ENCODE measurements at regions not wholly inside any gene's neighbourhood (a gene's known extent, or its start where the extent isn't known, plus 50 kb on each side); places are given as distances from the start of the nearest gene placed in this dataset.

DNA sequence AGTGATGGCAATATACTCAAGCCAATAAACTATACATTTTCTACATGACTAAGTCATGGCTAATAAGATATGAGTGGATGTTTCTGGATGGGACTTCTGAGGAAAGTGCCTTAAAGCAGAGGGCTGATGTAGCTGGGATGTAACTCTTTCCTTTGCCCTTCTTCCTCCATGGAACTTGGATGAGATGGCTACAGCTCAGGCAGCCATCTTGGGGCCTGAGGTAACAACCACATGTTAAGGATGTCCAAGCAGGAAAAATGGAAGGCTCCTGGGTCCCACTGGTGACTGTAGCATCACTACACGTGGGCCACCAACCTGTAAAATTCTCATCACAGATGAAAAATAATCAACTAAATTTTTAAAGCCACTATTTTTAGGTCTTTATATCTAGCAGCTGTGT is 54.4 kb upstream of the GRIP1 start:
- no peak overlapping the region for H3K9ac ChIP-seq (ENCODE audit: low read length)
- no peaks in the 10 kb centered on the region for H3K79me2 ChIP-seq (replicated peaks; ENCODE audit: insufficient read depth, low read length)
- H3K27ac ChIP-seq (ENCODE audit: low read length) = peak overlapping the region; percentile 70
- H3K9me2 ChIP-seq (ENCODE audit: insufficient read depth, low read length) = no peaks in the 10 kb centered on the region
- H2AFZ ChIP-seq (ENCODE audit: low read depth, low read length) = no peak overlapping the region
- H4K20me1 ChIP-seq (ENCODE audit: insufficient read depth) = no peaks in the 10 kb centered on the region
- TF ChIP-seq EZH2 (IDR thresholded peaks at IDR 0.05; ENCODE audit: borderline replicate concordance, insufficient read depth, low read length, poor library complexity, severe bottlenecking) (no peak), POLR2AphosphoS5 (IDR thresholded peaks at IDR 0.05) (no peak), RAD21 (conservative IDR thresholded peaks at IDR 0.05) (no peak), REST (IDR thresholded peaks at IDR 0.05; ENCODE audit: borderline replicate concordance) (no peak), EP300 (conservative IDR thresholded peaks at IDR 0.05; ENCODE audit: poor library complexity, severe bottlenecking) (no peak), MXI1 (conservative IDR thresholded peaks at IDR 0.05; ENCODE audit: poor library complexity, severe bottlenecking) (no peak), TAF1 (IDR thresholded peaks at IDR 0.05; ENCODE audit: low read depth) (no peak), SMC3 (conservative IDR thresholded peaks at IDR 0.05; ENCODE audit: poor library complexity) (no peak)
- TF ChIP-seq, protein P1, sequence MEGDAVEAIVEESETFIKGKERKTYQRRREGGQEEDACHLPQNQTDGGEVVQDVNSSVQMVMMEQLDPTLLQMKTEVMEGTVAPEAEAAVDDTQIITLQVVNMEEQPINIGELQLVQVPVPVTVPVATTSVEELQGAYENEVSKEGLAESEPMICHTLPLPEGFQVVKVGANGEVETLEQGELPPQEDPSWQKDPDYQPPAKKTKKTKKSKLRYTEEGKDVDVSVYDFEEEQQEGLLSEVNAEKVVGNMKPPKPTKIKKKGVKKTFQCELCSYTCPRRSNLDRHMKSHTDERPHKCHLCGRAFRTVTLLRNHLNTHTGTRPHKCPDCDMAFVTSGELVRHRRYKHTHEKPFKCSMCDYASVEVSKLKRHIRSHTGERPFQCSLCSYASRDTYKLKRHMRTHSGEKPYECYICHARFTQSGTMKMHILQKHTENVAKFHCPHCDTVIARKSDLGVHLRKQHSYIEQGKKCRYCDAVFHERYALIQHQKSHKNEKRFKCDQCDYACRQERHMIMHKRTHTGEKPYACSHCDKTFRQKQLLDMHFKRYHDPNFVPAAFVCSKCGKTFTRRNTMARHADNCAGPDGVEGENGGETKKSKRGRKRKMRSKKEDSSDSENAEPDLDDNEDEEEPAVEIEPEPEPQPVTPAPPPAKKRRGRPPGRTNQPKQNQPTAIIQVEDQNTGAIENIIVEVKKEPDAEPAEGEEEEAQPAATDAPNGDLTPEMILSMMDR (IDR thresholded peaks at IDR 0.05; ENCODE audit: poor library complexity, severe bottlenecking) = no peak
- no peaks in the 10 kb centered on the region for H3K9me3 ChIP-seq (ENCODE audit: low read length)
- no peaks in the 10 kb centered on the region for H3K27me3 ChIP-seq (ENCODE audit: insufficient read depth, low read depth, low read length)
- no peaks in the 10 kb centered on the region for H3K36me3 ChIP-seq (ENCODE audit: insufficient read depth, low read length)
- H3F3A ChIP-seq (ENCODE audit: insufficient read depth, low read length, poor library complexity, severe bottlenecking) = no peaks in the 10 kb centered on the region
- H3K4me3 ChIP-seq (ENCODE audit: low read length) = peak overlapping the region; percentile 50
- H3K4me2 ChIP-seq (ENCODE audit: low read length) = no peak overlapping the region

DNA sequence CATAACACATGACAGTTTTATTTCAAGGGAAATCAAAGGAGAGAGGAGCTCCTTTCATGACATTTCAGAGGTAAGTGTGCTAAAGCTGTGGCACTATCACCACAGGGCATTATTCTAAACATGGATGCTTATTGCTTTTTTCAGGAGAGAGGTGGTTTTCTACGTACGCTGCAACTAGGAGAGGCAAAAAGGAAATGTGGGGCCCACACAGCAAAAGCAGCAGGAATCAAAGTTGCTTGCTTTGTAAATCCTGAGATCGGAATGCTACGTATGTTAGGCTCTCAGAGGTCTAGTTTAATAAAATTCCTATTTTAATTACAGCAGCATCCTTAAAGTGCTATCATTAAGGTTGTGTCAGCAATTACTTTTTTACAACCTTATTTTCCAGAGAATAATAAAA is 55.0 kb upstream of the GRIP1 start:
- H3K27ac ChIP-seq (ENCODE audit: low read length) = peak overlapping the region; percentile 70
- no peaks in the 10 kb centered on the region for H3K9me3 ChIP-seq (ENCODE audit: low read length)
- no peaks in the 10 kb centered on the region for H3F3A ChIP-seq (ENCODE audit: insufficient read depth, low read length, poor library complexity, severe bottlenecking)
- H3K9ac ChIP-seq (ENCODE audit: low read length) = peak overlapping the region; percentile 33
- peak overlapping the region; percentile 27 for H3K4me2 ChIP-seq (ENCODE audit: low read length)
- H4K20me1 ChIP-seq (ENCODE audit: insufficient read depth) = no peaks in the 10 kb centered on the region
- no peak overlapping the region for H2AFZ ChIP-seq (ENCODE audit: low read depth, low read length)
- no peaks in the 10 kb centered on the region for H3K9me2 ChIP-seq (ENCODE audit: insufficient read depth, low read length)
- peak overlapping the region; percentile 50 for H3K4me3 ChIP-seq (ENCODE audit: low read length)
- H3K36me3 ChIP-seq (ENCODE audit: insufficient read depth, low read length) = no peaks in the 10 kb centered on the region
- H3K79me2 ChIP-seq (replicated peaks; ENCODE audit: insufficient read depth, low read length) = no peaks in the 10 kb centered on the region
- no peak for TF ChIP-seq EZH2 (IDR thresholded peaks at IDR 0.05; ENCODE audit: borderline replicate concordance, insufficient read depth, low read length, poor library complexity, severe bottlenecking)
- TF ChIP-seq REST (IDR thresholded peaks at IDR 0.05; ENCODE audit: borderline replicate concordance) = no peak
- TF ChIP-seq TAF1 (IDR thresholded peaks at IDR 0.05; ENCODE audit: low read depth) = no peak
- TF ChIP-seq EP300 (conservative IDR thresholded peaks at IDR 0.05; ENCODE audit: poor library complexity, severe bottlenecking) = no peak
- no peak for TF ChIP-seq SMC3 (conservative IDR thresholded peaks at IDR 0.05; ENCODE audit: poor library complexity)
- TF ChIP-seq POLR2AphosphoS5 (IDR thresholded peaks at IDR 0.05) = no peak
- TF ChIP-seq, protein P1 (IDR thresholded peaks at IDR 0.05; ENCODE audit: poor library complexity, severe bottlenecking) = no peak
- TF ChIP-seq MXI1 (conservative IDR thresholded peaks at IDR 0.05; ENCODE audit: poor library complexity, severe bottlenecking) = no peak
- TF ChIP-seq RAD21 (conservative IDR thresholded peaks at IDR 0.05) = no peak
- H3K27me3 ChIP-seq (ENCODE audit: insufficient read depth, low read depth, low read length) = no peaks in the 10 kb centered on the region
